GM12873 (cell line): ENCODE measurements at regions not wholly inside any gene's neighbourhood (a gene's known extent, or its start where the extent isn't known, plus 50 kb on each side); places are given as distances from the start of the nearest gene placed in this dataset.

Experiments used
- CTCF ChIP-seq: IDR thresholded peaks from 2 replicates; pipeline ENCODE4 v1.5.1; 2012; ENCODE audit warnings: low read depth, mild to moderate bottlenecking, moderate library complexity, low read length, control low read depth; ENCODE audit not compliant: insufficient read depth; ENCODE audit errors: missing control alignments

GRCh38 chr20:19833395-19833794 lies 75.3 kb downstream of the RIN2 start:
- TF ChIP-seq CTCF = no peak

GRCh38 chr20:19834287-19834686 lies 76.2 kb downstream of the RIN2 start:
- no peak for TF ChIP-seq CTCF

GRCh38 chr20:19834783-19835182 lies 76.7 kb downstream of the RIN2 start:
- TF ChIP-seq CTCF = no peak

GRCh38 chr20:19835533-19836222 lies 77.6 kb downstream of the RIN2 start:
- TF ChIP-seq CTCF = no peak

GRCh38 chr20:19838468-19838867 lies 80.4 kb downstream of the RIN2 start:
- no peak for TF ChIP-seq CTCF

- no peak for TF ChIP-seq CTCF
These were observed 81.0 kb downstream of the RIN2 start for GRCh38 chr20:19839053-19839452.

- TF ChIP-seq CTCF = no peak
These were observed 82.2 kb downstream of the RIN2 start for GRCh38 chr20:19840111-19840710.
